HT-29 (cell line): ENCODE measurements at regions not wholly inside any gene's neighbourhood (a gene's known extent, or its start where the extent isn't known, plus 50 kb on each side); places are given as distances from the start of the nearest gene placed in this dataset.

ENCODE experiments used
- DNase-seq: peaks from one replicate; pipeline ENCODE4 v3.0.0-alpha.2; 2015; ENCODE audit warnings: low spot score

DNA sequence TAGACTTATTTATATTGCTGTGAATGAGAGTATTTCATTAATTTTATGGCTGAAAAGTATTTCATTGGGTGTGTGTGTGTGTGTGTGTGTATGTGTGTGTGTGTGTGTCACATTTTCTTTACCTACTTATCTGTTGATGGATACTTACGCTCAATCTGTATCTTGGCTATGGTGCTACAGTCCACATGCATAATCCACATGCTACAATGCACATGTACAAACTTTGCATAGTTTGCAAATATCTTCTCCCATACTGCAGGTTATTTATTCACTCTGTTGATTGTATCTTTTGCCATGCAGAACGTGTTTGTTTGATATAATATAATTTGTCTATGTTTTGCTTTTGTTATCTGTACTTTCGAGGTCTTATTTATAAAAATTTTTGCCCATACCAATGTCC lies 167.8 kb downstream of the RAB28 start:
- DNase-seq = no peak

- DNase-seq = no peak
These were observed 170.3 kb downstream of the RAB28 start for GRCh38 chr4:13313856-13314255.

GRCh38 chr4:13312264-13312663 lies 171.9 kb downstream of the RAB28 start:
- no peak for DNase-seq

GRCh38 chr4:13309751-13310150 lies 174.4 kb downstream of the RAB28 start:
- no peak for DNase-seq

DNA sequence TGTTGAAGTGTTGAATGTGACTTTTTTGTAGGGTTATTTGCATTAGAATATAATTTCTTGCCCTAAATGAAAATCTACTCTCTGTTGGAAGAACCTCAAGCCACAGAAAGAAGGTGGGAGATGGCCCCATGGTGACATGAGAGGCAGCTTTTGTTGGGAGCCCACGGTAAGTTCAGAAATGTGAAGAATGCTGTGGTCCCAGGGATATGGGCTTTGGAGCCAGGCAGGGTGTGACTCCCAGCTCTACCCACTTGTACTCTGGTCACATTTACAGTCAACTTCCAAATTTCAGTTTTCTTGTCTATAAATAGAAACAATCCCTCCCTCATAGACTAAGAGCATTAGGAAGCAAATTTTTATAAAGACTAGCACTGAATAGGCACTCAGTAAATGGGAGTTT lies 177.8 kb downstream of the RAB28 start:
- DNase-seq = no peak

- no peak for DNase-seq
These were observed 181.3 kb downstream of the RAB28 start for GRCh38 chr4:13302876-13303275.

GRCh38 chr4:13299343-13299742 lies 184.8 kb downstream of the RAB28 start:
- DNase-seq = no peak

GRCh38 chr4:13298655-13299054 lies 185.5 kb downstream of the RAB28 start:
- no peak for DNase-seq

- no peak for DNase-seq
These were observed 187.2 kb downstream of the RAB28 start for GRCh38 chr4:13296986-13297385.

DNA sequence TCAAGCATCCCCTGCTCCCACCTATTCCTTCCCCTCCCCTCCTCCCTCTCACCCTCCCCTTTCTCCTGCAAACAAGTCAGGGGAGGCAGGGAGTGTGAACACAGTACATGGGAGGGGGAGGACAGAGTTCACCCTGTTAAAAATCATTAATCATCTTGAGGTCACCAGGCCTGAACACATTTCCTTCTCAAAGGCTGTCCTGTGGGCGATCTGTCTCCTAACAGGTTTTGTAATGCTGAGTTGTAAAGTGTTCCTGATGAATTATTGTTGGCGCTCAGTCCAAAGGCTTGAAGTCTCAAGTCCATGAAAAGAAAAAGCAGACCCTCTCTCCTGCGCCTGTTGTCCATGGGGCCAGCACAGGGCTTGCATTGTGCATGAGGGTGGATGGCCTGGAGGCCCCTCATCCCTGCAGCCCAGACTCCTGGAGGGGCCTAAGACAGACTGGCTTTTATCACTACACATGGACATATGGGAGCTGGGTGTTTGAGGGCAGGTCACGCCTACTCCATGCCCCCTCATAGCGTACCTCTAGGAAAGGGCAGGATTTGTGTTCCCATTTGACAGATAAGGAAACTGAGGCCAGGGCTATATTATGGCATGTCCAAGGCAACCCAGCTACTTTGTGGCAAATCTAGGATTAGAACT lies 189.1 kb downstream of the RAB28 start:
- DNase-seq = no peak

DNA sequence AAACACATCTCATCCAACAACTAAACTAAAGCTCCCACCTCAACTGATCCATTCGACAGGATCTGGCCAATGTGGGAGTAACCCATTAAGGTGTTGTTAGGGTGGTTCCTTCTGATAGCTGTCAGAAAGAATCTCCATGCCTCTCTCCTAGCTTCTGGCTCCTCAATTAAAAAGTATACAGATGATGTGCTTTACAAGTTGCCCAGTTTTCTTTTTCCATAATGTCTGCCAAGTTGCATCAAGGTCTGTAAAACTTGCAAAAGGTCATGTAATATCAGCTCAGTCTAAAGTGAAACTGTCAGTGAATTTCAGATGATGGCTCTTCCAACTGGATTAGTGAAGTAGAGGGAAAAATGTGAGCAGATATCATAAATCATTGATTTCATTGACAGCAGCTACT lies 191.8 kb downstream of the RAB28 start:
- no peak for DNase-seq

- no peak for DNase-seq
These were observed 194.7 kb downstream of the RAB28 start for GRCh38 chr4:13289391-13289790.

DNA sequence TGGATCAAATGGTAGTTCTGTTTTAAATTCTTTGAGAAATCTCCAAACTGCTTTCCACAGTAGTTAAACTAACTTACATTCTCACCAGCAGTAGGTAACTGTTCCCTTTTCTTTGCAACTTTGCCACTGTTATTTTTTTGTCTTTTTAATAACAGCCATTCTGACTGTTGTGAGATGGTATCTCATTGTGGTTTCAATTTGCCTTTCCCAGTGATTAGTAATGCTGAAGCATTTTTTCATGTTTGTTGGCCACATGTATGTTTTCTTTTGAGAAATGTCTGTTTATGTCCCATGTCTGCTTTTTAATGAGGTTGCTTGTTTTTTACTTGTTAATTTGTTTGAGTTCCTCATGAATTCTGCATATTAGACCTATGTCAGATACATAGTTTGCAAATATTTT lies 198.8 kb downstream of the RAB28 start:
- no peak for DNase-seq

DNA sequence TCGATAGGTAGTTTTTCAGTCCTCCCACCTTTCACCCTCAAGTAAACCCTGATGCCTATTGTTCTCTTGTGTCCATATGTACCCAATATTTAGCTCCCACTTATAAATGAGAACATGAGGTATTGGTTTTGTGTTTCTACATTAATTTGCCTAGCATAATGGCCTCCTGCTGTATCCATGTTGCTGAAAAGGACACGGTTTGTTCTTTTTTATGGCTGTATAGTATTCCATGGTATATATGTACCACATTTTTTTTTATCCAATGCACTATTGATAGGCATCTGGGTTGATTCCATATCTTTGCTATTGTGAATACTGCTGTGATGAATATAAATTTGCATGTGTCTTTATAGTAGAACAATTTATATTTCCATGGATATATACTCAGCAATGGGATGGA lies 199.2 kb downstream of the RAB28 start:
- DNase-seq = no peak

- DNase-seq = no peak
These were observed 207.8 kb downstream of the RAB28 start for GRCh38 chr4:13276357-13276756.

DNA sequence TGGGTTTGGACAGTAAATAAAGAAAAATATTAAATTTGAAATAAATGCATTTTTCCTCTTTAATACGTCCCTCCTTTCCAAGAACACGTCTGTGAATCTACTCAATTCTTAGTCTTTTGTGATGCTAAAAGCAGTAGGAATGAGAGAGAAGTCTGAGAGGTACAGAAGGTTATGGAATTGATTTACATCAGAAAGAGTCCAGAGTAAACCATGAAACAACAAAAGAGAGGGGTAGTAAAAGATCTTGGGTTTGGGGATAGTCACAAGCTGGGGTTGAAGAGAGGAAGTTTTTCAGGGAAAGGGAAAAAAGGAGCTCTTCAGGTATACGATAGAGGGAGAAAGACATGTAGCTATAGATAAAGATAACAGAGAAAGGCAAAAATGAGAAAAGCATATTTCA lies 215.4 kb downstream of the RAB28 start:
- no peak for DNase-seq

GRCh38 chr4:13268165-13268564 lies 216.0 kb downstream of the RAB28 start:
- DNase-seq = no peak

- DNase-seq = no peak
These were observed 217.0 kb downstream of the RAB28 start for GRCh38 chr4:13267091-13267490.

- DNase-seq = no peak
These were observed 217.5 kb downstream of the RAB28 start for GRCh38 chr4:13266687-13267086.

DNA sequence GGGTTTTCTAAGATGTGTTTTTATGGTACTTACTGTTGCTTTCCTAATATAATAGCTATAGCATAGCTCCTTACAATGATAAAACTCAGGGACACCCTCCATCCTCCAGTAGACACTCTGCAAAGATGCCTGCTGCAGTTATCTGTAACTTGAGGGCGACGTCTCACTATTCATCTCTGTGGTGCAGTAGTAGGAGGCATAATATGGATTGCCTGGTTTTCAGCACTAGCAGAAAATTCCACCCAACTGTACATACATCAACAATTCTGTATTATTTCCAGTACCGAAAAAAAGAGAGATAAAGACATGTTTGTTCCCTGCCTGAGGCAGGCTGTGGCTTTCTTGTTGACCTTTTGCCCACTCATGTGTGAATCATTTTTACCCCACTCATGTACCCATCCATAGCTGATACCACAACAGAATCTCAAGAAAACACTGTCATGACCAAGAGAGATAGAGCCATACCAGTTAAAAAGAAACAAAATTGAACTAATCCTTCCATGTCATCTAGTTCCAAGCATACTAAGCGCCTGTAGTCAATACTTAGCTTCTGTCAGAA lies 220.1 kb downstream of the RAB28 start:
- DNase-seq = no peak

- DNase-seq = no peak
These were observed 221.3 kb downstream of the RAB28 start for GRCh38 chr4:13262816-13263215.

DNA sequence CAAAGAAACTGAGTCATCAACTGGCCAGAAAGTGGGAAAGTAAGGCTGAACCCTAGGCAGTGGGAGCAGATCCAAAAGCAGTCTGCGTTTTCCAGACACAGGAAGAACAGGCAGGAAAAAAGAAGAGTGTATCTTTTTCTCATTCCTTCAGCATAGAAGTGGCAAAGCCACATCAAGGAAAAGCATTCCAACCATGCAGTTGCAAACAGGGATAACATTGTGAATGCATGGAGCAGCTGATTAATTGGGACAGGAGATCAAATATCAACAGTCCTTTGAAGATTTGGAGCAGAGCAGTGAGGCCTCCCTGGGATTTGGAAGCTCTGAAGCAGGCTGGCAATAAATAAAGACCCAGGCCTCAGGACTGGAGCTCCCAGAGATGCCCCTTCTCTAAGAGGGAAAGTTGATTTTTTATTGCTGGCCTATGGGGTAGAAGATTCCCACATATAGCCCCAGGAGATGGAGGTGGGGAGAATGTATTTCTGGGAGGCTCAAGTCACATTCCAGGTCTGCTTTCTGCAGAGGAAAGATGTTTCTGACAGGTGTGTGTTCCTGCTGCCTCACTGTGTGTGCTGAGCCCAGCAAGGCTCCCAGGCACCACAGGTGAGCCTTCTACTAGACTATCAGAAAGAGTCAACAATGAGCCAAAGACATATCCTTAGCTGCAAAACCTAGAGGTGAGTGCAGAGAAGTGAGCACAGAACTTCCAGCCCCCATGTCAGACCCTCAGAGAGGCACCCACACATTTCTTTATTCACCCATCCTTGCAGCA lies 222.5 kb downstream of the RAB28 start:
- DNase-seq = no peak

DNA sequence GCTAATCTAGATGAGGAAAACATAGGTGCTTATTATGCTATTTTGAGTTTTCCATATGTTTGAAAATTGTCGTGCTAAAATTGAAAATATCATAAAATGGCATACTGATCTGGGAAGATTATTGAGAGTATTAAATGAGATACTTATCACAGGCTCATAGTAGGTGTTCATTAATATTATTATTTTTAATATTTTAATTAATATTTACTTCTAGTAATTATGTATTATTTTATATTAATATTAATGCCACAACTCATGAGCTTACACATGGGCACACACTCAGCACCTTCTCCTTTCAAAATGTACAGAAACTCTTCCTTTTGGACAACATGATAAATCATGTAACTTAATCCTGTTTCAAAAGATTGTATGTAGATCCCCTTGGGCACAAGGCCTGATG lies 223.6 kb downstream of the RAB28 start:
- DNase-seq = no peak
